Endothelial cell of umbilical vein (primary cell): ENCODE measurements at regions not wholly inside any gene's neighbourhood (a gene's known extent, or its start where the extent isn't known, plus 50 kb on each side); places are given as distances from the start of the nearest gene placed in this dataset.

Source experiments
- BruUV-seq: library from RNA; stranded (reverse); fragments of 400-500 nt; replicated peaks from 2 replicates; lab custom pipeline; 2021; lab: Mats Ljungman, UMichigan
- CTCF ChIA-PET: fragments of 300-600, 350-600 bp; sonication (Branson Sonifier 250); formaldehyde crosslinking; loops from one replicate; lab custom pipeline; 2021; ENCODE audit warnings: antibody characterized with exemption, inconsistent platforms; lab: Charles Lee
- POLR2A ChIA-PET: fragments of 300-600, 350-600 bp; sonication (Branson Sonifier 250); formaldehyde crosslinking; loops from one replicate; lab custom pipeline; 2021; ENCODE audit warnings: antibody characterized with exemption, inconsistent platforms; lab: Charles Lee
- DNase-seq: peaks from one replicate; pipeline ENCODE4 v3.0.0-alpha.2; 2011; ENCODE audit warnings: low read depth, low spot score
- FAIRE-seq: peaks from 2 replicates; lab custom pipeline; 2011; peaks lifted over from hg19 to GRCh38; lab: Jason Lieb, UNC
- H2AFZ ChIP-seq: 2 replicates; pipeline ENCODE4 v1.6.0; 2012; ENCODE audit warnings: low read depth, low read length, control low read depth, inconsistent platforms
- H3K27ac ChIP-seq: 2 replicates; pipeline ENCODE4 v1.5.1; 2011; ENCODE audit warnings: low read depth, mild to moderate bottlenecking, control low read depth, low read length, moderate library complexity; ENCODE audit not compliant: insufficient read depth
- H3K27me3 ChIP-seq, 2 experiments: 2 replicates each; pipeline versions ENCODE4 v1.6.0 to v1.6.1; 2011; ENCODE audit warnings: low read length in 2 of 2, mixed read lengths in 1 of 2; ENCODE audit not compliant: control insufficient read depth in 2 of 2, insufficient read depth in 2 of 2
- H3K36me3 ChIP-seq, 2 experiments: 2 replicates in 1 of 2; 3 replicates in 1 of 2; pipeline ENCODE4 v1.5.1; 2011; ENCODE audit warnings: low read length in 2 of 2, mild to moderate bottlenecking in 1 of 2, moderate library complexity in 1 of 2; ENCODE audit not compliant: control insufficient read depth in 2 of 2, insufficient read depth in 2 of 2; ENCODE audit errors: extremely low read depth in 1 of 2
- H3K4me1 ChIP-seq: 3 replicates; pipeline ENCODE4 v1.5.1; 2011; ENCODE audit warnings: mild to moderate bottlenecking, low read length; ENCODE audit not compliant: control insufficient read depth, insufficient read depth; ENCODE audit errors: extremely low read depth
- H3K4me2 ChIP-seq: 2 replicates; pipeline ENCODE4 v1.6.1; 2011; ENCODE audit warnings: low read length, control low read depth, mixed read lengths; ENCODE audit not compliant: insufficient read depth
- H3K4me3 ChIP-seq, 3 experiments: fragments of 200-600 bp in 1 of 3; sonication (generic), shearing (Covaris generic) in 1 of 3; replicated peaks in 1 of 3; 2 replicates each; pipeline ENCODE4 v1.5.1; 2011 to 2016; ENCODE audit warnings: control low read depth in 3 of 3, low read length in 3 of 3, mild to moderate bottlenecking in 2 of 3, inconsistent platforms in 1 of 3, low read depth in 1 of 3, moderate library complexity in 1 of 3; ENCODE audit not compliant: insufficient read depth in 1 of 3
- H3K79me2 ChIP-seq: 2 replicates; pipeline ENCODE4 v1.6.0; 2012; ENCODE audit warnings: low read length, inconsistent platforms; ENCODE audit not compliant: control insufficient read depth, insufficient read depth
- H3K9ac ChIP-seq: replicated peaks from 2 replicates; pipeline ENCODE3; 2011; ENCODE audit warnings: low read length, control low read depth; ENCODE audit not compliant: insufficient read depth; ENCODE audit errors: extremely low read depth
- H3K9me1 ChIP-seq: replicated peaks from 3 replicates; pipeline ENCODE4 v1.6.0; 2011; ENCODE audit warnings: mild to moderate bottlenecking, low read length; ENCODE audit not compliant: control insufficient read depth, insufficient read depth; ENCODE audit errors: extremely low read depth
- H3K9me3 ChIP-seq: replicated peaks from 2 replicates; pipeline ENCODE4 v1.5.1; 2012; ENCODE audit warnings: low read length, inconsistent platforms; ENCODE audit not compliant: control insufficient read depth, insufficient read depth
- H4K20me1 ChIP-seq: replicated peaks from 2 replicates; pipeline ENCODE3; 2011; ENCODE audit warnings: mild to moderate bottlenecking, low read length; ENCODE audit not compliant: control insufficient read depth, insufficient read depth; ENCODE audit errors: extremely low read depth
- CTCF ChIP-seq, 2 donors: IDR thresholded peaks; 1 replicate in 1 of 2; 2 replicates in 1 of 2; pipeline ENCODE4 v1.5.1; 2011; ENCODE audit warnings: low read length in 2 of 2, mild to moderate bottlenecking in 2 of 2, moderate library complexity in 2 of 2, control low read depth in 1 of 2, inconsistent platforms in 1 of 2, low read depth in 1 of 2; ENCODE audit not compliant: insufficient read depth in 1 of 2; ENCODE audit errors: extremely low read depth in 1 of 2
- FOS ChIP-seq: IDR thresholded peaks from 2 replicates; pipeline ENCODE4 v1.6.1; 2011; ENCODE audit warnings: mild to moderate bottlenecking, low read length, moderate library complexity, borderline replicate concordance; ENCODE audit not compliant: insufficient read depth
- GATA2 ChIP-seq: IDR thresholded peaks from 2 replicates; pipeline ENCODE4 v1.7.0; 2011; ENCODE audit warnings: low read depth, mild to moderate bottlenecking, moderate library complexity, mixed read lengths, low read length; ENCODE audit not compliant: insufficient read length, insufficient read depth
- MAX ChIP-seq: IDR thresholded peaks from 2 replicates; pipeline ENCODE4 v1.6.1; 2011; ENCODE audit not compliant: insufficient read depth, insufficient read length
- POLR2AphosphoS5 ChIP-seq: IDR thresholded peaks from 2 replicates; pipeline ENCODE4 v1.6.1; 2012; ENCODE audit warnings: low read depth, mild to moderate bottlenecking, control low read depth, low read length, moderate library complexity; ENCODE audit not compliant: insufficient read depth
- dilution Hi-C: fragments of 300-500 bp; cut with MboI; formaldehyde crosslinking; loops from one replicate; pipeline ENCODE4 v1.15.0; 2019; ENCODE audit warnings: low sequenced_read_pairs; ENCODE audit not compliant: extremely low pct_ligation_motif_present
- intact Hi-C: fragments of 100-400 bp; cut with micrococcal nuclease; formaldehyde crosslinking; loops from one replicate; pipeline ENCODE4 v1.10.0; 2022

GRCh38 chr2:215835231-215835630, 178.1 kb downstream of the MREG start:
- BruUV-seq, result no TSS peak

More at GRCh38 chr2:215835231-215835630, 178.1 kb downstream of the MREG start:
- Histone ChIP-seq H3K27me3 (no peaks in the 10 kb centered on the region), H3K27ac (peak overlapping the region; percentile 92), H3K9ac (no peak overlapping the region), H3K4me2 (peak overlapping the region; percentile 63), H3K9me3 (no peaks in the 10 kb centered on the region), H2AFZ (no peak overlapping the region), H3K36me3 (peaks cover 4 to 5% of the 10 kb centered on the region in 2 experiments), H3K9me1 (no peaks in the 10 kb centered on the region), H3K79me2 (peaks cover 71% of the 10 kb centered on the region), H4K20me1 (no peaks in the 10 kb centered on the region), H3K4me1 (peaks cover 64% of the 10 kb centered on the region), H3K4me3 (no peak overlapping the region)
- dilution Hi-C loops (no loop called here), intact Hi-C loops (loop anchor here (2.0 kb wide), 1 partner anchor 116 kb away; no protein-coding TSS in a partner anchor)
- POLR2A ChIA-PET, result interaction anchor here (0.5 to 1.1 kb wide), 3 partner anchors 11 to 138 kb away, joined by 4 to 7 read pairs (median 6); no protein-coding TSS in a partner anchor
- FAIRE-seq (no peak), DNase-seq (no peak)
- CTCF ChIA-PET, result interaction anchor here (0.6 to 1.1 kb wide), 6 partner anchors 8 to 233 kb away, joined by 3 to 5 read pairs (median 3); no protein-coding TSS in a partner anchor
- no peak for TF ChIP-seq FOS
- TF ChIP-seq MAX, result no peak
- TF ChIP-seq CTCF (IDR thresholded peaks at IDR 0.05; ENCODE audit: extremely low read depth in 1 of 2, insufficient read depth in 1 of 2, low read depth in 1 of 2, low read length in 2 of 2), result no peak
- no peak for TF ChIP-seq POLR2AphosphoS5
- TF ChIP-seq GATA2, result no peak
